SK-N-SH (cell line): ENCODE measurements at regions not wholly inside any gene's neighbourhood (a gene's known extent, or its start where the extent isn't known, plus 50 kb on each side); places are given as distances from the start of the nearest gene placed in this dataset.

Experiments
- CTCF ChIA-PET: fragments of 300-600, 350-600 bp; formaldehyde crosslinking; extraction: SDS; loops from one replicate; lab custom pipeline; 2021; lab: Yijun Ruan, JAX
- POLR2A ChIA-PET: fragments of 350-600 bp; sonication (Branson Sonifier 250); formaldehyde crosslinking; extraction: SDS; loops from one replicate; lab custom pipeline; 2020; ENCODE audit warnings: antibody characterized with exemption, inconsistent platforms; lab: Yijun Ruan, JAX
- DNase-seq: peaks from one replicate; pipeline ENCODE4 v3.0.0; 2012
- H2AFZ ChIP-seq: fragments of 200-600 bp; sonication (generic); 2 replicates; pipeline ENCODE4 v1.8.1; 2016; ENCODE audit warnings: antibody characterized with exemption, mild to moderate bottlenecking, low read depth
- H3F3A ChIP-seq: fragments of 200-600 bp; sonication (generic); replicated peaks from 2 replicates; pipeline ENCODE3; 2016; ENCODE audit warnings: antibody characterized with exemption, mild to moderate bottlenecking; ENCODE audit not compliant: insufficient read depth
- H3K27ac ChIP-seq, 2 experiments: fragments of 200-500 bp in 1 of 2; fragments of 200-600 bp in 1 of 2; sonication (Bioruptor generic) in 1 of 2; sonication (generic), shearing (Covaris generic) in 1 of 2; 2 replicates each; pipeline versions ENCODE4 v1.5.1 to v1.6.1; 2014 to 2016; ENCODE audit warnings: low read depth in 2 of 2, inconsistent platforms in 1 of 2, low read length in 1 of 2, mild to moderate bottlenecking in 1 of 2, mixed read lengths in 1 of 2
- H3K27me3 ChIP-seq: fragments of 200-600 bp; sonication (generic), shearing (Covaris generic); 2 replicates; pipeline ENCODE4 v1.6.1; 2016; ENCODE audit warnings: mixed run types; ENCODE audit not compliant: insufficient read depth
- H3K36me3 ChIP-seq, 2 experiments: fragments of 200-500 bp in 1 of 2; fragments of 200-600 bp in 1 of 2; sonication (Bioruptor generic) in 1 of 2; sonication (generic) in 1 of 2; replicated peaks in 1 of 2; 2 replicates each; pipeline versions ENCODE3 to v1.5.1; 2014 to 2016; ENCODE audit warnings: low read length in 1 of 2, mild to moderate bottlenecking in 1 of 2; ENCODE audit not compliant: insufficient read depth in 2 of 2, control insufficient read depth in 1 of 2
- H3K4me1 ChIP-seq, 2 experiments: fragments of 200-500 bp in 1 of 2; fragments of 200-600 bp in 1 of 2; sonication (Bioruptor generic) in 1 of 2; sonication (generic), shearing (Covaris generic) in 1 of 2; 2 replicates each; pipeline versions ENCODE4 v1.5.1 to v1.6.1; 2014 to 2016; ENCODE audit warnings: low read depth in 1 of 2, low read length in 1 of 2, mixed run types in 1 of 2; ENCODE audit not compliant: insufficient read depth in 2 of 2, control insufficient read depth in 1 of 2
- H3K4me2 ChIP-seq: fragments of 200-600 bp; sonication (generic), shearing (Covaris generic); 2 replicates; pipeline ENCODE4 v1.6.1; 2017; ENCODE audit warnings: mixed run types
- H3K4me3 ChIP-seq, 2 experiments: fragments of 200-500 bp in 1 of 2; fragments of 200-600 bp in 1 of 2; sonication (Bioruptor generic) in 1 of 2; sonication (generic), shearing (Covaris generic) in 1 of 2; 2 replicates each; pipeline versions ENCODE4 v1.5.1 to v1.8.1; 2014 to 2016; ENCODE audit warnings: low read depth in 2 of 2, inconsistent platforms in 1 of 2, low read length in 1 of 2, mild to moderate bottlenecking in 1 of 2, mixed read lengths in 1 of 2, moderate library complexity in 1 of 2
- H3K79me2 ChIP-seq: fragments of 200-600 bp; sonication (generic); 2 replicates; pipeline ENCODE4 v1.8.1; 2017; ENCODE audit warnings: mild to moderate bottlenecking; ENCODE audit not compliant: insufficient read depth
- H3K9ac ChIP-seq: fragments of 200-600 bp; sonication (generic); 2 replicates; pipeline ENCODE4 v1.6.1; 2017; ENCODE audit warnings: mixed run types
- H3K9me2 ChIP-seq: fragments of 200-600 bp; sonication (generic); 2 replicates; pipeline ENCODE4 v1.6.1; 2017; ENCODE audit warnings: mixed run types
- H3K9me3 ChIP-seq: fragments of 200-600 bp; sonication (generic); 2 replicates; pipeline ENCODE4 v1.6.1; 2017; ENCODE audit warnings: mixed run types, mild to moderate bottlenecking, moderate library complexity
- H4K20me1 ChIP-seq: fragments of 200-600 bp; sonication (generic); 2 replicates; pipeline ENCODE4 v1.6.1; 2017; ENCODE audit warnings: mild to moderate bottlenecking, mixed run types; ENCODE audit not compliant: insufficient read depth
- CHD2 ChIP-seq: fragments of 150-350 bp; IDR thresholded peaks from 2 replicates; pipeline ENCODE4 v1.6.1; 2018; ENCODE audit warnings: low read length; ENCODE audit not compliant: partially characterized antibody
- ELF1 ChIP-seq: IDR thresholded peaks from 2 replicates; pipeline ENCODE4 v1.4.0; 2012
- EP300 ChIP-seq, 2 experiments: IDR thresholded peaks; 2 replicates each; pipeline versions ENCODE4 v1.4.0 to v1.6.1; 2012; ENCODE audit warnings: borderline replicate concordance in 1 of 2, low read depth in 1 of 2, low read length in 1 of 2
- EZH2phosphoT487 ChIP-seq: fragments of 200-600 bp; sonication (generic); IDR thresholded peaks from 2 replicates; pipeline ENCODE4 v1.6.1; 2017; ENCODE audit warnings: low read depth, mixed run types, mild to moderate bottlenecking, antibody characterized with exemption, moderate library complexity, borderline replicate concordance
- FOSL2 ChIP-seq: IDR thresholded peaks from 2 replicates; pipeline ENCODE4 v1.4.0; 2012; ENCODE audit warnings: low read depth, mild to moderate bottlenecking, moderate library complexity, borderline replicate concordance
- FOXM1 ChIP-seq: IDR thresholded peaks from 2 replicates; pipeline ENCODE4 v1.4.0; 2012; ENCODE audit warnings: low read depth, mild to moderate bottlenecking
- MEF2A ChIP-seq: IDR thresholded peaks from 2 replicates; pipeline ENCODE4 v1.4.0; 2012; ENCODE audit warnings: low read depth, borderline replicate concordance
- NFIC ChIP-seq: IDR thresholded peaks from 2 replicates; pipeline ENCODE4 v1.4.0; 2012; ENCODE audit warnings: borderline replicate concordance
- NRF1 ChIP-seq: IDR thresholded peaks from 2 replicates; pipeline ENCODE4 v1.6.1; 2012; ENCODE audit warnings: low read depth, mild to moderate bottlenecking, low read length
- POLR2AphosphoS5 ChIP-seq: IDR thresholded peaks from 2 replicates; pipeline ENCODE4 v1.6.1; 2012; ENCODE audit warnings: low read depth, low read length
- RFX5 ChIP-seq: IDR thresholded peaks from 2 replicates; pipeline ENCODE4 v1.6.1; 2012; ENCODE audit warnings: mild to moderate bottlenecking, improper control_type of control experiment, low read length
- RXRA ChIP-seq: IDR thresholded peaks from 2 replicates; pipeline ENCODE4 v1.4.0; 2012; ENCODE audit warnings: low read depth, mild to moderate bottlenecking, borderline replicate concordance
- SMC3 ChIP-seq: IDR thresholded peaks from 2 replicates; pipeline ENCODE4 v1.6.1; 2012; ENCODE audit warnings: low read depth, low read length, improper control_type of control experiment
- TAF1 ChIP-seq: IDR thresholded peaks from 2 replicates; pipeline ENCODE4 v1.6.1; 2012; ENCODE audit warnings: low read depth, mild to moderate bottlenecking, low read length, moderate library complexity, borderline replicate concordance
- YY1 ChIP-seq: IDR thresholded peaks from 2 replicates; pipeline ENCODE4 v1.4.0; 2012; ENCODE audit warnings: low read depth, mild to moderate bottlenecking
- WGBS: methylation state at CpG from one replicate; pipeline ENCODE4 v1.1.6; 2017; ENCODE audit warnings: low lambda C conversion rate; 5-methylcytosine and 5-hydroxymethylcytosine counted together
- TF ChIP-seq, protein P1 (sequence below): IDR thresholded peaks from 2 replicates; pipeline ENCODE4 v1.4.0; 2012; ENCODE audit warnings: low read depth, borderline replicate concordance
- TF ChIP-seq, protein P2 (sequence below): IDR thresholded peaks from 2 replicates; pipeline ENCODE4 v1.4.0; 2012; ENCODE audit warnings: low read depth
- TF ChIP-seq, protein P3 (sequence below): fragments of 150-350 bp; IDR thresholded peaks from 2 replicates; pipeline ENCODE4 v1.6.1; 2017; ENCODE audit warnings: antibody characterized with exemption, low read length, low read depth, borderline replicate concordance
- TF ChIP-seq, protein P4 (sequence below): fragments of 200-600 bp; sonication (generic); IDR thresholded peaks from 2 replicates; pipeline ENCODE4 v1.6.1; 2017; ENCODE audit warnings: antibody characterized with exemption, mild to moderate bottlenecking, moderate library complexity
- TF ChIP-seq, protein P5 (sequence below): IDR thresholded peaks from 2 replicates; pipeline ENCODE4 v1.6.1; 2012; ENCODE audit warnings: mild to moderate bottlenecking, low read depth, low read length, moderate library complexity

DNA sequence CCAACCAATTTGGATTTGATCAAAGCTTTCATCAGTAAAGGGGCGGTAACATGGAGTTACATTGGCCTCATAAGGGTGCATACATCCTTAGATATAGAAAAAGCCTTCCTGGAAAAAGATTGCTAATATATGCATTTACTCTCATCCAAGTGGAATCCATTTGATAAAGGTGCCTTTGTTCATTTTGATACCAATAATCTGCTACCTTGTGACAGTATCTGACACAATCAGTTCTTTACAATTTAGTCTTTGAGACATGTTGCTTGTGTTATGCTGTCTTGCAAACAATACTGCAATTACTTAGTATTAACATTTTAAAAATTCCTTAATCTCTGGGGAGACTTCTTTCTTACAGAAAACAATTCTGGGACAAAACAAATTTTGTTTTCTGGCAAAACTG is 654.4 kb upstream of the SLC35B3 start:
- Histone ChIP-seq H3K9ac (no peak overlapping the region), H3K79me2 (no peaks in the 10 kb centered on the region), H3K9me3 (no peaks in the 10 kb centered on the region), H3K4me3 (no peak overlapping the region), H2AFZ (no peak overlapping the region), H4K20me1 (no peaks in the 10 kb centered on the region), H3F3A (no peaks in the 10 kb centered on the region), H3K27ac (no peak overlapping the region), H3K4me2 (no peak overlapping the region), H3K4me1 (no peaks in the 10 kb centered on the region), H3K27me3 (no peaks in the 10 kb centered on the region), H3K9me2 (no peaks in the 10 kb centered on the region), H3K36me3 (no peaks in the 10 kb centered on the region)
- no peak for DNase-seq
- ChIA-PET CTCF (no interaction called here), POLR2A (no interaction called here)
- TF ChIP-seq, protein P1, sequence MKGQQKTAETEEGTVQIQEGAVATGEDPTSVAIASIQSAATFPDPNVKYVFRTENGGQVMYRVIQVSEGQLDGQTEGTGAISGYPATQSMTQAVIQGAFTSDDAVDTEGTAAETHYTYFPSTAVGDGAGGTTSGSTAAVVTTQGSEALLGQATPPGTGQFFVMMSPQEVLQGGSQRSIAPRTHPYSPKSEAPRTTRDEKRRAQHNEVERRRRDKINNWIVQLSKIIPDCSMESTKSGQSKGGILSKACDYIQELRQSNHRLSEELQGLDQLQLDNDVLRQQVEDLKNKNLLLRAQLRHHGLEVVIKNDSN: no peak
- no peak for TF ChIP-seq MEF2A
- TF ChIP-seq TAF1: no peak
- TF ChIP-seq, protein P2, sequence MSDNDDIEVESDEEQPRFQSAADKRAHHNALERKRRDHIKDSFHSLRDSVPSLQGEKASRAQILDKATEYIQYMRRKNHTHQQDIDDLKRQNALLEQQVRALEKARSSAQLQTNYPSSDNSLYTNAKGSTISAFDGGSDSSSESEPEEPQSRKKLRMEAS: no peak
- no peak for TF ChIP-seq SMC3
- WGBS: 5% methylated on average over 1 of the region's 1 CpG

DNA sequence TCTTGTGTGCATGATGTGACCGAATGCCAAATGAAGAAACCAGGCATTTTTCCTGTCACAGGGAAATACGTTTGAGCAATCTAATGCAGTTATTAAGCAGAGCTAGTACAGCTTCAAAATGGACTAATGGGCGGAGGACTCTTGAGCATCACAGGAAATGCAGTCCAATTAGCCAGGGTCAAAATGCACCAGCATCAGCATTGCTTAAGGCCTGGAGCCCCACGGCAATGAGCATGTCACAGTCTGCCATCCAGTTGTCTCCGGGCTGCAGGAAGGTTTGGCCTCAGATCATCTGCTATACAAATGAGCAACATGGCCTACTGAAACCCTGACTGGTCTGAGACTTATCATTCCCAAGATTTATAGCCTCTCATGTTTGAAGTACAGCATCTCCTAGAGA is 652.1 kb upstream of the SLC35B3 start:
- no peak overlapping the region for H2AFZ ChIP-seq
- 6% methylated on average over 5 of the region's 5 CpGs for WGBS
- DNase-seq: no peak

More for the DNA sequence above, 652.1 kb upstream of the SLC35B3 start:
- POLR2A ChIA-PET: no interaction called here
- Histone ChIP-seq H3K27me3 (no peaks in the 10 kb centered on the region), H3K9me2 (no peaks in the 10 kb centered on the region)
- TF ChIP-seq, protein P3, sequence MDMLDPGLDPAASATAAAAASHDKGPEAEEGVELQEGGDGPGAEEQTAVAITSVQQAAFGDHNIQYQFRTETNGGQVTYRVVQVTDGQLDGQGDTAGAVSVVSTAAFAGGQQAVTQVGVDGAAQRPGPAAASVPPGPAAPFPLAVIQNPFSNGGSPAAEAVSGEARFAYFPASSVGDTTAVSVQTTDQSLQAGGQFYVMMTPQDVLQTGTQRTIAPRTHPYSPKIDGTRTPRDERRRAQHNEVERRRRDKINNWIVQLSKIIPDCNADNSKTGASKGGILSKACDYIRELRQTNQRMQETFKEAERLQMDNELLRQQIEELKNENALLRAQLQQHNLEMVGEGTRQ: no peak
- TF ChIP-seq FOXM1 (no peak), NRF1 (no peak), CHD2 (no peak), RXRA (no peak), RFX5 (no peak), EZH2phosphoT487 (no peak), EP300 (IDR thresholded peaks at IDR 0.05; ENCODE audit: borderline replicate concordance in 1 of 2, low read depth in 1 of 2, low read length in 1 of 2) (no peak), FOSL2 (no peak), YY1 (no peak), NFIC (no peak), MEF2A (no peak), ELF1 (no peak), POLR2AphosphoS5 (no peak), SMC3 (no peak)
- TF ChIP-seq, protein P1: no peak
- TF ChIP-seq, protein P4, sequence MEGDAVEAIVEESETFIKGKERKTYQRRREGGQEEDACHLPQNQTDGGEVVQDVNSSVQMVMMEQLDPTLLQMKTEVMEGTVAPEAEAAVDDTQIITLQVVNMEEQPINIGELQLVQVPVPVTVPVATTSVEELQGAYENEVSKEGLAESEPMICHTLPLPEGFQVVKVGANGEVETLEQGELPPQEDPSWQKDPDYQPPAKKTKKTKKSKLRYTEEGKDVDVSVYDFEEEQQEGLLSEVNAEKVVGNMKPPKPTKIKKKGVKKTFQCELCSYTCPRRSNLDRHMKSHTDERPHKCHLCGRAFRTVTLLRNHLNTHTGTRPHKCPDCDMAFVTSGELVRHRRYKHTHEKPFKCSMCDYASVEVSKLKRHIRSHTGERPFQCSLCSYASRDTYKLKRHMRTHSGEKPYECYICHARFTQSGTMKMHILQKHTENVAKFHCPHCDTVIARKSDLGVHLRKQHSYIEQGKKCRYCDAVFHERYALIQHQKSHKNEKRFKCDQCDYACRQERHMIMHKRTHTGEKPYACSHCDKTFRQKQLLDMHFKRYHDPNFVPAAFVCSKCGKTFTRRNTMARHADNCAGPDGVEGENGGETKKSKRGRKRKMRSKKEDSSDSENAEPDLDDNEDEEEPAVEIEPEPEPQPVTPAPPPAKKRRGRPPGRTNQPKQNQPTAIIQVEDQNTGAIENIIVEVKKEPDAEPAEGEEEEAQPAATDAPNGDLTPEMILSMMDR: no peak
- TF ChIP-seq, protein P5, sequence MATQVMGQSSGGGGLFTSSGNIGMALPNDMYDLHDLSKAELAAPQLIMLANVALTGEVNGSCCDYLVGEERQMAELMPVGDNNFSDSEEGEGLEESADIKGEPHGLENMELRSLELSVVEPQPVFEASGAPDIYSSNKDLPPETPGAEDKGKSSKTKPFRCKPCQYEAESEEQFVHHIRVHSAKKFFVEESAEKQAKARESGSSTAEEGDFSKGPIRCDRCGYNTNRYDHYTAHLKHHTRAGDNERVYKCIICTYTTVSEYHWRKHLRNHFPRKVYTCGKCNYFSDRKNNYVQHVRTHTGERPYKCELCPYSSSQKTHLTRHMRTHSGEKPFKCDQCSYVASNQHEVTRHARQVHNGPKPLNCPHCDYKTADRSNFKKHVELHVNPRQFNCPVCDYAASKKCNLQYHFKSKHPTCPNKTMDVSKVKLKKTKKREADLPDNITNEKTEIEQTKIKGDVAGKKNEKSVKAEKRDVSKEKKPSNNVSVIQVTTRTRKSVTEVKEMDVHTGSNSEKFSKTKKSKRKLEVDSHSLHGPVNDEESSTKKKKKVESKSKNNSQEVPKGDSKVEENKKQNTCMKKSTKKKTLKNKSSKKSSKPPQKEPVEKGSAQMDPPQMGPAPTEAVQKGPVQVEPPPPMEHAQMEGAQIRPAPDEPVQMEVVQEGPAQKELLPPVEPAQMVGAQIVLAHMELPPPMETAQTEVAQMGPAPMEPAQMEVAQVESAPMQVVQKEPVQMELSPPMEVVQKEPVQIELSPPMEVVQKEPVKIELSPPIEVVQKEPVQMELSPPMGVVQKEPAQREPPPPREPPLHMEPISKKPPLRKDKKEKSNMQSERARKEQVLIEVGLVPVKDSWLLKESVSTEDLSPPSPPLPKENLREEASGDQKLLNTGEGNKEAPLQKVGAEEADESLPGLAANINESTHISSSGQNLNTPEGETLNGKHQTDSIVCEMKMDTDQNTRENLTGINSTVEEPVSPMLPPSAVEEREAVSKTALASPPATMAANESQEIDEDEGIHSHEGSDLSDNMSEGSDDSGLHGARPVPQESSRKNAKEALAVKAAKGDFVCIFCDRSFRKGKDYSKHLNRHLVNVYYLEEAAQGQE: no peak
- TF ChIP-seq, all 33 proteins: peak for 0
- no peak overlapping the region for H3K4me2 ChIP-seq
- no peak overlapping the region for H3K9ac ChIP-seq
- CTCF ChIA-PET: no interaction called here
- H3K79me2 ChIP-seq: no peaks in the 10 kb centered on the region
- no peaks in the 10 kb centered on the region for H3K36me3 ChIP-seq
- H3K4me1 ChIP-seq: no peaks in the 10 kb centered on the region
- H3K9me3 ChIP-seq: no peaks in the 10 kb centered on the region
- no peaks in the 10 kb centered on the region for H3F3A ChIP-seq
- H4K20me1 ChIP-seq: no peaks in the 10 kb centered on the region
- no peak overlapping the region for H3K27ac ChIP-seq
- H3K4me3 ChIP-seq: no peak overlapping the region
